WERI-Rb-1 (cell line): ENCODE measurements at regions not wholly inside any gene's neighbourhood (a gene's known extent, or its start where the extent isn't known, plus 50 kb on each side); places are given as distances from the start of the nearest gene placed in this dataset.
"Not testable (repeated sequence)": the region's sequence is repeated elsewhere in the genome, so short reads cannot be mapped to it uniquely, and the experiment has no call there.

Source experiments
- DNase-seq: peaks from one replicate; pipeline ENCODE4 v3.0.0-alpha.2; 2020
- H3K27ac ChIP-seq: fragments of 250-450 bp; sonication (Bioruptor Pico); 2 replicates; pipeline ENCODE4 v1.5.1; 2020; ENCODE audit warnings: mild to moderate bottlenecking, moderate library complexity
- H3K27me3 ChIP-seq: fragments of 250-450 bp; sonication (Bioruptor Pico); 2 replicates; pipeline ENCODE4 v1.5.1; 2021; ENCODE audit warnings: mild to moderate bottlenecking, low read depth, moderate library complexity; ENCODE audit not compliant: insufficient read depth, severe bottlenecking
- H3K36me3 ChIP-seq: fragments of 250-450 bp; sonication (Bioruptor Pico); 2 replicates; pipeline ENCODE4 v1.5.1; 2020; ENCODE audit warnings: mild to moderate bottlenecking, moderate library complexity
- H3K4me3 ChIP-seq: 2 replicates; pipeline ENCODE4 v1.5.1; 2011; ENCODE audit warnings: low read depth, mild to moderate bottlenecking, control low read depth, low read length
- H3K9me3 ChIP-seq: fragments of 250-450 bp; sonication (Bioruptor Pico); 2 replicates; pipeline ENCODE4 v1.5.1; 2021; ENCODE audit warnings: mild to moderate bottlenecking, moderate library complexity; ENCODE audit not compliant: severe bottlenecking
- TF ChIP-seq, protein P1 (sequence below): IDR thresholded peaks from 2 replicates; pipeline ENCODE4 v1.5.1; 2011; ENCODE audit warnings: low read depth, mild to moderate bottlenecking, control low read depth, inconsistent platforms, low read length

DNA sequence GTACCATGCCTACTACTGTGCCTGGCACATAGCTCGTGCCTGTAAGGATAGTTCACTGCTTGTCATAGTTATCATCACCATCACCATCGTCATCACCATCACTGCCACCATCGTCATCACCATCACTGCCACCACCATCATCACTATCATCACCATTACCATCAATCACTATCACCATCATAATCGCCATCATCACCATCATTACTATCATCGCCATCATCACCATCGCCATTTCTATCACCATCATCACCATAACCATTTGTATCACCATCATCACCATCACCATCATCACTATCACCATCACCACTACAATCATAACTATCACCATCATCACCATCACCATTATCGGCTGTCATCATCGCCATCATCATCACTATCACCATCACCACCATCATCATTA lies 107.1 kb downstream of the TUBA3C start:
- Histone ChIP-seq H3K27me3 (peaks cover 51% of the 10 kb centered on the region), H3K9me3 (no peaks in the 10 kb centered on the region), H3K36me3 (no peaks in the 10 kb centered on the region), H3K4me3 (no peak overlapping the region), H3K27ac (no peak overlapping the region)
- DNase-seq, result no peak
- TF ChIP-seq, protein P1, sequence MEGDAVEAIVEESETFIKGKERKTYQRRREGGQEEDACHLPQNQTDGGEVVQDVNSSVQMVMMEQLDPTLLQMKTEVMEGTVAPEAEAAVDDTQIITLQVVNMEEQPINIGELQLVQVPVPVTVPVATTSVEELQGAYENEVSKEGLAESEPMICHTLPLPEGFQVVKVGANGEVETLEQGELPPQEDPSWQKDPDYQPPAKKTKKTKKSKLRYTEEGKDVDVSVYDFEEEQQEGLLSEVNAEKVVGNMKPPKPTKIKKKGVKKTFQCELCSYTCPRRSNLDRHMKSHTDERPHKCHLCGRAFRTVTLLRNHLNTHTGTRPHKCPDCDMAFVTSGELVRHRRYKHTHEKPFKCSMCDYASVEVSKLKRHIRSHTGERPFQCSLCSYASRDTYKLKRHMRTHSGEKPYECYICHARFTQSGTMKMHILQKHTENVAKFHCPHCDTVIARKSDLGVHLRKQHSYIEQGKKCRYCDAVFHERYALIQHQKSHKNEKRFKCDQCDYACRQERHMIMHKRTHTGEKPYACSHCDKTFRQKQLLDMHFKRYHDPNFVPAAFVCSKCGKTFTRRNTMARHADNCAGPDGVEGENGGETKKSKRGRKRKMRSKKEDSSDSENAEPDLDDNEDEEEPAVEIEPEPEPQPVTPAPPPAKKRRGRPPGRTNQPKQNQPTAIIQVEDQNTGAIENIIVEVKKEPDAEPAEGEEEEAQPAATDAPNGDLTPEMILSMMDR, result no peak

DNA sequence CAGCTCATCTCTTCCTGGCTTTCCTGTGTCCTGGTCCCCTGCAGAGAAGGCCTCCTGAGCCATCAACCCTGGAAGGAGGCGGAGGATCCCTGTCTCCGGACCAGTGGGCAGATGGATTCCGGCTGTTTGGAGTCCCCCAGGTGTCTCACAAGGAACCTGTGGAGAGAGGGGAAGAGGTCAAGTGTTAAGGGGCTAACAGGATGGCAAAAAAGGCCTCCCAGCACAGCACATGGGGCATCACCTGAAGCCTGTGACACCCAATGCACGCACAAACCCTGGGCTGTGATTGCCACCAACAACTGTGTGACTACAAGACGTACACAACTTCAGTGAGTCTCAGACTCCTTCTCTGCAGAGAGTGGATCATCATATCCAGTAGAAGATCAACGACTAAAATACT lies 107.5 kb downstream of the TUBA3C start:
- not testable (repeated sequence) for H3K9me3 ChIP-seq, DNase-seq, H3K27ac ChIP-seq, H3K4me3 ChIP-seq, H3K36me3 ChIP-seq
- H3K27me3 ChIP-seq, result peaks cover 49% of the 10 kb centered on the region

DNA sequence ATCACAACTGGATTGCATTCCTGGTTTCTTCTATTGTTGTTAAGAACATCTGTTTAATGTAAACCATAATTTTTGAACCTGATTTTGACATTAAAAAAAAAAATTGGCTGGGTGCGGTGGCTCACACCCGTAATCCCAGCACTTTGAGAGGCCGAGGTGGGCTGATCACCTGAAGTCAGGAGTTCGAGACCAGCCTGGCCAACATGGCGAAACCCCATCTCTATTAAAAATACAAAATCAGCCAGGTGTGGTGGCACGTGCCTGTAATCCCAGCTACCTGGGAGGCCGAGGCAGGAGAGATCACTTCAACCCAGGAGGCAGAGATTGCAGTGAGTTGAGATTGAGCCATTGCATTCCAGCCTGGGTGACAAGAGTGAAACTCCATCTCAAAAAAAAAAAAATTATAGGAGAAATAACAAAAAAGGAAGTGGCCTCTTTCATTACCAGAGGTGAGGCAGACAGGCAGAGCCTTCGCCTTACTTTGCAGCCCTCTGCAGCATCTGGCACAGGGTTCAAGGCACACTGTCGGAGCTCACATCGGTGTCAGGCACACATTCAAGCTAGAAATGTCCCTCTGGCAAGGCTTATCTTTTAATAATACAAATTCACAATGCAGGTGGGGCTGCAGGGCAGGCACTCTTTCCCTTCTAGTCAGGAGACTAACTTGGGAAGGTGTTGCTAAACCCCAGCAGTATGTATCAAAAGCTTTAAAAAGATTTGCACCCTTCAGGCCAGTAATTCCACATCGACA lies 108.5 kb downstream of the TUBA3C start:
- not testable (repeated sequence) for H3K27ac ChIP-seq, H3K9me3 ChIP-seq, H3K36me3 ChIP-seq, H3K4me3 ChIP-seq, DNase-seq
- peaks cover 45% of the 10 kb centered on the region for H3K27me3 ChIP-seq

- H3K9me3 ChIP-seq, result no peaks in the 10 kb centered on the region
- no peak for DNase-seq
- no peak overlapping the region for H3K4me3 ChIP-seq
- TF ChIP-seq, protein P1, result no peak
- peaks cover 45% of the 10 kb centered on the region for H3K27me3 ChIP-seq
- no peaks in the 10 kb centered on the region for H3K36me3 ChIP-seq
- H3K27ac ChIP-seq, result no peak overlapping the region
Observed at GRCh38 chr13:19072543-19072942, 109.1 kb downstream of the TUBA3C start.

- TF ChIP-seq, protein P1, result no peak
- Histone ChIP-seq H3K27me3 (peaks cover 41% of the 10 kb centered on the region), H3K9me3 (no peaks in the 10 kb centered on the region), H3K27ac (no peak overlapping the region), H3K36me3 (no peaks in the 10 kb centered on the region), H3K4me3 (no peak overlapping the region)
- no peak for DNase-seq
Observed at GRCh38 chr13:19071161-19071936, 110.3 kb downstream of the TUBA3C start.

- no peak for DNase-seq
- TF ChIP-seq, protein P1, result no peak
- Histone ChIP-seq H3K36me3 (no peaks in the 10 kb centered on the region), H3K4me3 (no peak overlapping the region), H3K27ac (no peak overlapping the region), H3K27me3 (peaks cover 44% of the 10 kb centered on the region), H3K9me3 (no peaks in the 10 kb centered on the region)
Observed at GRCh38 chr13:19070398-19070735, 111.3 kb downstream of the TUBA3C start.
